ENCODE measurements at regions not wholly inside any gene's neighbourhood (a gene's known extent, or its start where the extent isn't known, plus 50 kb on each side); places are given as distances from the start of the nearest gene placed in this dataset.

DNA sequence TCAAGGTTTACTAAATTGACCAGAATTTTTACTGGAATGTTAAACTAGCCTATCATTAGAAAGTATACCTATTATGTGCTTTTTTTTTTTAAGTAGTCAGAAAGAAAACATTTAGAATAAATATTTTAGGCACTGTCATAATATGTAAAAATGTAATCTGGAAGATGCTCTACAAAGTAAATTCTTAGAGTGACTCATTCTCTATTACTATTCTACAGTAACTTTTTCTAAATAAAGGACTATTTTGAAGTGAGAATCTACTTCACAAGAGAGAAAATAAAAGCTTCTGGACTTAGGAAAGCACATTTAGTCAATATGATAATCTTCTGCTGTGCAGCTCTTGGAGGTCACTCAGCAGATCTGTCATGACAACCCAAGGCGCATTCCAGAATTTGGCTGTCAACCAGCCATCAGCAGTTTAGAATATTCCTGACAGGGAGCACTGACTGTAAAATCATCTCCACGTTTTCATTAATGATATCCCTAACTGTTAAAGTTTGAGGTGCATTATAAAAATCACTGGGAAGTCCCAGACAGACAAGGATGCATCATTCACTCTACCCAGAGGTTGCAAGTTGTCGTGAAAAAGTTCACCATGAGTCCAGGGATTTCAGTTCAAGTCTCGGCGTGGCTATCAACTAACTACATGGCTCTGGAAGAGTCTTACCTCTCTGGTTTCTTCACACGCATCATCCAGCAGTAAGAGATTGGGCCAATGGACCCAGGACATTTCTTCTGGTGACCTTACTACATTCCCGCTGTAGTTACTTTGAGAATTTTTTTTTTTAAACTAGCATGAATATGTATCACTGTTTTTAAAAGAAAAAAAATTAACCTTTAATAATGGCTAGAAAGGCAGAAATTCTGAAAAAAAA, 374.9 kb downstream of the GJA1 start:
- no peak for DNase-seq (ENCODE audit: extremely low read depth, low read depth)

DNA sequence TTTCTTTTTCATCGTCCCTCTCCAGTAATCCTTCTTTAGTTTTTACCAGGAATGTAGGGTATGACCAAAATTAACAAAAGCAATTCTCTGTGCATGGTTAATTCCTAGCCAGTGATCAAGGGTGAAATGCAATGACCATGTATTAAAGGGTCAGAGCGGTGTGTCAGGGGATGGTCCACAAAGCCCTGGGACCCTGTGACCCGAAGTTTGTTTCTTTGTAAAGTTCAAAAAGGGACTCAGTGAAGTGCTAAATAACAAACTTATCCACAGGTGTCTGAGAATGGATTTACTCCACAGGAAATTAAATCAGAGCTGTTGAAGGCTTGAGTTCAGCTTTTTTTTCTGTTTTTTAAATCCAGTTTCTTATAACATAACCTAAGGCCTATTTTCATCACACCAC, 375.7 kb downstream of the GJA1 start:
- DNase-seq (ENCODE audit: extremely low read depth, low read depth) = no peak

DNA sequence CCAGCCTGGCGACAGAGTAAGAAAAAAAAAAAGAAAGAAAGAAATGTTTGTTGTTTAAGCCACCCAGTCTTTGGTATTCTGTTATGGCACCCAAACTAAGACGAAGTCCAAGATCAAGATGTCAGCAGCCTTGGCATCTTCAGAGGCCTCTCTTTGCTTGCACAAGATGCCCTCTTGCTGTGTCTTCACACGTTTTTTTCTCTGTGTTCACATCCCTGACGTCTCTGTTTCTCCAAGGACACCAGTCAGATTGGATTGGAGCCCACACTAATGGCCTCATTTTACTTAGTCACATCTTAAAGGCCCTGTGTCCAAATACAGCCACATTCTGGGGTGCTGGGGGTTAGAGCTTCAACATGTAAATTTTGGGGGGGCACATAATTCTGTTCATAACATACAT, 380.9 kb downstream of the GJA1 start:
- DNase-seq (ENCODE audit: extremely low read depth, low read depth) = no peak

DNA sequence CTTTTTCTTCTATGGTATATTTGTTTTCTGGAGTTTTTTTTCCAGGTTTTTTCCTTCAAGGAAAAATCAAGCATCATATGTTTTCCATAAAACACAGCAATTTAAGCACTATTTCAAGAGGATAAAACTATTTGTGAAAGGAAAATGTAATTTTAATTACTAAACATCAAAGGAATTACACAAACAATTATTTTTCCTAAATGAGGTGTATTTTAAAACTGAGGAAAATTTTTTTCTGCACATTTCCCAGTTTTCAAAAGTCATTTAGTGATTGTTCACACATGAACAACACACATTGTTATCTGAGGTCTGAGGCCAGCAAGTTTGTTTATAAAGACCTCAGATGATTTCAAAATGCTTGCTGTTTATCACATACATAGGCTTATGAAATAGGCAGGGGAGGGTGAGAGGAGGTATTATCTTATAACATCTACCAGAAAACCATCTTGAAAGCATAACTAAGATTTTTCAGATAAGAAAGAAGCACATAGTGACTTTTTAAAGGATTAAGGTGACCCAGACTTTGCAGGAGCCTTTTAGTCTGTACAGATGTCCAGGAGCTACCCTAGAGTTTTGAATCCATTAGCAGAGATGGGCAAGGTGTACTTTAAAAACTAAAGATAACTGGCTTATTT, 381.6 kb downstream of the GJA1 start:
- no peak for DNase-seq (ENCODE audit: extremely low read depth, low read depth)

DNA sequence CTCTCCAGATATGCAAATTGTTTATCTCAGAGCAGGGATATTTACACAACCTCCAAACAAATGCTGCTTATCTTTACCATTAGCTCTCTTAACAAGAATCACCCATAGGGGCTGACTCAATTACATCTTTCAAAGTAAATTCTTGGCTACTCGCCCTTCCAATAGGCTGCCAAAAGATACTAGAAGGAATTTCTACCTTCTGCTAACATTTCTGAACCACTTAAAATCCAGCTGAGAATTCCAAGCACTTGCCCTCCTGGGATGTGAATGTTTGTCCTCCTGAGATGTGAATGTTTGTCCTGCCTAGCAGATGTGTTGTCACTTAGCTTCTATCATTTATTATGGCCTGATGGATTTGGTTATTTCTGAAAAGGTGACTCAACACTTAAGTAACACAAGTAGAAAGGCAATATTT, 388.0 kb downstream of the GJA1 start:
- DNase-seq (ENCODE audit: extremely low read depth, low read depth) = no peak

DNA sequence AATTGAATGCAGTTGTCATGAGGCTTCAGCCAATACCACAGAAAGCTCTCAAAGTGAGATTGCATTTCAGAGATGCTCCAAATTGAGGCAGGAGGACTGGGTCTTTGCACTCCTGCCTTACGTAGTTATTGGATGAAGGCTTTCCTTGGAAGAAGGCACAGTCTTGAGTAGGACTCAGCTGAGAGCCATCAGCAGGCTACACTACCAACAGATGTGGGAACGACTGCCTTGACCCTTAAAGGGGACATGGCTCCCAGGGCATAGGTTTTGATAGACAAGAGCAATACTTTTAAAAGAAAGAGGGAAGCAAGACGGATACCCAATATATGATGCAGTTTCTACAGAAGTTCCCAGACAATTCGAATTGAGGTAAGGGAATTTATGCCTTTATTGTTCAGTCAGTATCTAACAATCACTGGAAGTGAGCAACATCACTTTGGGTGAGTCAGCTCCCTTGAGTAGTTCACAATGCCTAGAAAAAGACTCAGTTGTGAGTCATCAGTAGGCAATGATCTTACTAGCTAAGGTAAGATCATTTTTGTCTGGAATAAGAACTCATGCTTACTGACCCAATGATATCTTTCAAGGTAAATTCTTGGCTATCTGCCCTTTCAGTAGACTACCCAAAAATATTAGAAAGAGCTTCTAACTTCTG, 390.8 kb downstream of the GJA1 start:
- peak; percentile 12 for DNase-seq (ENCODE audit: extremely low read depth, low read depth)

DNA sequence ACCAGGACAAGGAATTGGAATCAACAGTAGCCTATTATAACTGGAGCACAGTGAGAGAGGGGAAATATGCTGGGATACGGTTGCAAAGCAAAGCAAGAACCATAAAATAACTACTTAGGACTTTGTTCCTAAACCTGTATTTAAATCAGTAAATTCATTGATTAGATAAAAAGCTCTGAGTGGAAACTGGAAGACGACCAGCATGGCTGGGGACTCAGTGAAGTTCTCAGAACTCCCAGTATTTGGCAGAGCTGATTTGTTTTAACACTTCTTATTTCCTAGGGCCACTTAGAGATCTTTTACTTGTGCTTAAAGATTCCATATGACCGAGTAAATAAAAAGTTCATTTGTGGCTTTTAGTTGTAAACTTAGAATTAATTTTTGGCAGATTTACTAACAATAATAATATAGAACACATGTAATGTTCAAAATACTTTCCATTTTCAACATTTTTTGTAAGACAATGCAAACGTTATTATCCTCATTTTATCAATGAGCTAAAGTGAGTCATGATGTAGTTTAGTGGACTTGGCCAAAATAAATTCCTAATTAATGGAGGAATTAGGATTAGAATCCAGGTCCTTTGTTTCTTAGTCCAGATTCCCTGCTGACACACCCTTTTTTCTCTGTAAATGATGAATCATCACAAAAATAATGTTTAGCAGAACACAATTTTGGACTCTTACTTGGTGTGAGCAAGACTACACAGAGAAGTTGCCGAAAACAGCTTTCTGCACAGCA, 392.9 kb downstream of the GJA1 start:
- no peak for DNase-seq (ENCODE audit: extremely low read depth, low read depth)

DNA sequence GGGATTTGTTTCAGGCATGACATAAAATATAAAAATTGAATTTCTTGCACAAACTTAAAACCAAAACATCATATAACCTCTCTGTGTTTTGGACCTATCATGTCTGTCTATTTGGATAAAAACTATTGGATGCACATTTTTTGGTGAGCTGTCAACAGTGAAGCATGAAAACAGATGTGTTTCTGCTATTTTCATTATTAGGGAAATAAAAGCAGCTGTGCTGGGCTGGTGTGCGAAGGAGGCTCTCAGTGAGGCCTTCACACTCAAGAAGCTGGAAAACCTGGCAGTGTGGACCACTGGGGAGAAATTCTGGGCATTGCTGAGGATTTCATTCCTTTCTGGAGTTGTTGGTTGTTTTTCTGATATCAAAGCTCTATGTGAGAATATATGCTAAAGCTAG, 395.3 kb downstream of the GJA1 start:
- no peak for DNase-seq (ENCODE audit: extremely low read depth, low read depth)

DNA sequence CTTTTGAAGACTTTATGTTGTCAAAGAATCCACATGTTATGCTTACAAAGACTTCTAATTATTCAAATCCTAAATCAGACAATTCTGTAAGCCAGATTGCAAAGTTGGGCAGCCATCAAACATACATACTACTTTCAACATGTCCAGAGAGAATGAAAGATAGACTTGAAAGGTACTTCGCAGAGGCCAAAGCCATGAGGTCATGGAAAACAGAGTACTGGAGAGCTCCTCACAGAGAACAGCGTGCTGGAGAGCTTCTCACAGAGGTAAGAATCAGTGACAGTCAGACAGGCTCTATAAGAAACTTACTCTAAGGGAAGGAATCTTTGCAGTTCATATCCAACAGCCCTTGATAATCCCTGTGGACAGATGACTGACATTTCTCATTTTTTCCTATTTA, 400.2 kb downstream of the GJA1 start:
- DNase-seq (ENCODE audit: extremely low read depth, low read depth) = no peak

DNA sequence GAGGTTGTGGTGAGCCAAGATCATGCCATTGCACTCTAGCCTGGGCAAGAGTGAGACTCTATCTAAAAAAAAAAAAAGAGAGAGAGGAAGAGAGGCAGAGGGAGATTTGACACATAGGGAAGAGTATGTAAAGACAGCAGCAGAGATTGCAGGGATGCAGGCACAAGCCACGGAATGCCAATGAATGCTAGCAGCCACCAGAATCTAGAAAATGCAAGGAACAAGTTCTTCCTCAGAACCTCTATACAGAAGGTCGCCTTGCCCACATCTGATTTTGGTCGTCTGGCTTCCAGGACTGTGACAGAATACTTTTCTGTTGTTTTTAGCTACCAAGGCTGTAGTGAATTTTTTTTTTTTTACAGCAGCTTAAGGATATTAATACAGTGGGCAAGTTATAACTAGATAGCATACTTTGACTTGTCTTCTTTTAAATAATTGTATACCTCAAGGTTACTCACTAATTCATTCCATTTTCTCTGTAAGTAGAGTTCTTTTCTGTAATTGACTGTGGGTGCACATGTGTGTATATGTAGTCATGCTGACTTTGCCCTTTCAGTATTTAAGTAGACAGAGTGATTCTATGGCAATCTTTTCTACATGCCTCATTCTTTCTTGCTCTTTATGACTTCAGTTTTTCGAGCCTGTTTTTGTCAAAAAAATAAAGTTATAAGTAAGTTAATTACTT, 402.2 kb downstream of the GJA1 start:
- DNase-seq (ENCODE audit: extremely low read depth, low read depth) = no peak

DNA sequence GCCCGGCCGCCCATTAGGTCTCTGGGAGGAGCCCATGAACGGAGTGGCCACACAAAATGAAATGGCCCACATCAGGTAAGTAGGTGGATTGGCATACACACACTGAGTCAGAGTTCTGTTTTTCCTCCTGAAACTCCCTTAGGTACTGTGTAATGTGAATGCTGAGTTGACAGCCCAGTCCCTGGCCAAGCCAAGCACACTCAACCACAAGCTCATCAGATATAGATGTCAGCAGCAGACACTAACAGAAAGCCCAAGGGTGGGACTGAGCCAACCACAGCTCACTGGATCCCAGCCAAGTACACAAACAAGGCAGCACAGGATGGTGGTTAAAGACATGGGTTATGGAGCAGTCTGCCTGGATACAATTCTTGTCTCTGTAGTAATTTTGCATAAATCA, 403.4 kb downstream of the GJA1 start:
- DNase-seq (ENCODE audit: extremely low read depth, low read depth) = no peak

DNA sequence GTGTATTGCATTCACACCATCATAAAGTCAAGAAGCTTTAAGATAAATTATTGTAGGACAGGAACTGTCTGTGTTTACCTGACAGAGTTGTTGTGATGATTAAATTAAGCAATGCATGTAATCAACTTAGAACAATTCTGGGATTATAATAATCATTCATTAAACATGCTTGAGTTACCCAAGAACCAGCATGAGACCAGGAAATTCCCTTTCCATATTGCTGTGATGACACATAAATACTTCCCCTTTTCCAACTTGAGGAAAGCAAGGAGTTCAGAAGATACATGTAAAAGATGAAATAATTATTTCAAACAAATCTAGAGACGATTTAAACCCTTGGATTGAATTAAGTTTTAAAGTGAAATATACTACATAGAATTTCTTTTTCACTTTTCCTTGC, 404.4 kb downstream of the GJA1 start:
- DNase-seq (ENCODE audit: extremely low read depth, low read depth) = no peak

DNA sequence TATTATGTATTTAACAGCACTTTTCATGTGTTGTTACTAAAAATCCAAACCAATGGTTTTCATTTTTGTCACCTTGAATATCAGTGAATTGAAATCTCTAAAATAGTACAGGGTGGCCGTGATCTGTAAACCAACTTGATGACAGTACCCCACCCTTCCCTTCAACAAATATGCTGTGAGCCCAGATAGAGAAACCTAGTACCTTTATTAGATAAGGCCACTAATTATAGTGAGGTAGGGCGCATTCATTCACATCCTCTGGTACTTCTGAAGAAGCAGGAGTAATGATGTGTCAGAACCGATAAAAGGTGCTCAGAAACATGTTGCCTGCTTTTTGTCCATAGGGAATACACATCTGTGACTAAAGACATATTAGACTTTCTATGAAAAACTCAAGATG, 409.5 kb downstream of the GJA1 start:
- DNase-seq (ENCODE audit: extremely low read depth, low read depth) = no peak

DNA sequence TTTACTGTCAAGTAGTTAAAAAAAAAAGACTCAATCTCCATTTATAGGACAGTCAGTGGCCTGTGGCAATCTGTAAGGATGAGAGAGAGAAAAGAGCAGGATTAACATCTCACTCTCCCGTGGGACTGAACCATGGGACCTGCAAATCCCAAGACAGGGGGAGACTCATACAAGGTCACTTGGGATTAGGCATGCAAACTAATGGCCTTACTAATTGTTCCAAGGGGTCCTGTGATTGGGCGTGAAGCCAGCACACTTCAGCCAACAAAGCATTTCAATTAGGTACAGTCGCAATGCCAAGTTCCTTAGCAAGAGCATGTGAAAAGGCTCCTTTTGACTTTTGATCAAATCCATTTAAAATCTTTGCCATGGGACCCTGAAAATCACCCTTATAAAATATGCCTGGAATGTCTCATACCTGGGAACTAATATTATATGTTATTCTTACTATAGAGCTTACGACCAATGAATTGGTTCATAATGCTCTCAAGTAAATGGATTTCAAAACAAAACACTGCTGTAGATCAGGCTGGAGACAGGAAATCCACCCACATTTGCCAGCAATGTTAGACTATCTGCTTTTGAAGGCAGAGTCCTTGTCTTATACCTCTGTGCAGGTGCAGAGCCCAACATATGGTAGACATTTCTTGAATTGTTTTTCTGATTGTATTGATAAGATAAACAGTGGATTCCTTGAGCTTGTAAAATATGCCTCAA, 412.5 kb downstream of the GJA1 start:
- DNase-seq (ENCODE audit: extremely low read depth, low read depth) = no peak

DNA sequence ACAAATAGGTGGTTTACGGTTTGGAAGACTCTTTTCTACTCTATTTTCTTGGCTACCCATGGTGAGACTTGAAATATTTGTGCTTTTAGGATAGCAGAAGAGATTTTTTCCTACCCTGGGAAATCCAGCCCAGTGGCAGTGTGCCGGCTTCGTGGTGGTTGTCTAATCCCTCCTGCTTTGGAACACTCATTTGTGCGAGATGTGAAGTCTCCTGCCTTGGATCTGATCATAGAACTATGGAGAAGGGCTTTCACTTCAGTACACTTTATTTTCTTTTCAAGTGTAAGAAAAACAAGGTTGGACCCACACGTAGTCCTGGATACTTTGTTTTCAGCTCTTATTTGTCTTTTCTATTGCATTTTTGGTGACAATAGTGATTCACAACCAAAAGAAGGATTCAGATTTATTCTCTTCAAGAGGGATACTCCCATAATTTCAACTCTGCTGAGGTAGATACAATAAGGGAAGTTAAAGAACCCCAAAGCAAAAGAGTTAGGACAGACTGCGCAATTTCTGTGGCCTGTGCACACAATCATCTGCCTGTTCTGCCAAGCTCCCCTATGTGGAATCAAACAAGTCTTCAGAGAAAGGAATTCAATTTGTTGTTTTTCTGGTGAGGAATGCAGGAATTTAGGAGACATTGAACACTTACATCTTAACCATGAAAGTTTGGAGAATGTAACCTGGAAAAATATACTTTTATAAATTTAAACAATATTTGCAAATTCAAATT, 413.2 kb downstream of the GJA1 start:
- no peak for DNase-seq (ENCODE audit: extremely low read depth, low read depth)

DNA sequence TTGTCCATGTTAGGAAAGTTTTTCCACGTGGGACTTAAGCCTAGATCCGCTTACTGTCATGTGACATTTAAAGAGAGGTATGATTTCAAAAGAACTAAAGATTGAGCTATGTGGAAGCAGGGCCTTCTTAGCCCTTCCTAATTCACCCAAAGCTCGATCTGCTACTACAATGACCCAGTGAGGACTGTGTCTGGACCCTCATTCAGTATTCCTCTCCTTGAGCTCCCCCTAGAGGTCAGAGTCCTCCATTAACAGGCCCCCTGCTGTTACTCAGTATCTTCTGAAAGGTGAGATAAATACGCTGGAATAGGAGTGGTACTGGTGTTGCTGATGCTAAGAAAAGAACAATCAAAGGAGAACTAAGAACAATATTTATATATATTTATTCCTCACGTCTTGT, 414.0 kb downstream of the GJA1 start:
- DNase-seq (ENCODE audit: extremely low read depth, low read depth) = peak; percentile 42

DNA sequence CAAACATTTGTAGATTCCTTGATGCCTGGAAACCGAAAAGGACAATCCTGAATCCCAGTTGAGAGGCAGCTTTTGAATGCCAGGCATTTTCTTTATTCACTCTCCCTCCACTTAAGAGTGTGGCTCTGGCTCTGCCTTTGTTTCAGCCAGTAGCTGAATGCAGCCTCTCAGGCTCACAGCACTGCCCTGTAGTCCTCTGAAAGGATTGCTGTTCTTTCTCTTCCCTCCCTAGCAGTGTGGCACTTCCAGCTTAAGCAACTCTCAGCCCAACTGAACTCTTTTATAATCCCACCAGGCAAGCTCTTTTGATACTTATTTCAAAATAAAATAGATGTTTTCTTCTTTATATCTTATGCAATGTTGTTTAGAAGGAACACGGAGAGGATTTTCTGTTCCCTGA, 415.6 kb downstream of the GJA1 start:
- DNase-seq (ENCODE audit: extremely low read depth, low read depth) = no peak

DNA sequence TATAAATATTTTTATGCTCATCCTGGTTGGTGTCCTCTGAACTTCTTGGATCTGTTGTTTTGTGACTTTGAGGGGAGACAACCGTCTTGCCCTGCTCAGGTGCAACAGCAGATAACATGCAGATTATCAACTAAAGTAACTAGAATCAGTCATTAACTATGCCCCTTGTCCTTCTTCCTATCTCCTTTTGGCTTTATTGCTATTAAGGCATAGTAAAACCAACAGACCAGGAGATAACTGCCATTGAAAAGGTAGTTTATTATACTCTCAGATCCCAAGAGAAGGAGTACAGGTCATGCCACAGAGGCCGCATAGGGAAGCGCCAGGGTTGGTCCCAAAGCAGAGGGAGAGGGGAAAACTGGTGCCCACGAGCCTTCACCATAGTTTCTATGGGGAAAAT, 418.2 kb downstream of the GJA1 start:
- DNase-seq (ENCODE audit: extremely low read depth, low read depth) = no peak

DNA sequence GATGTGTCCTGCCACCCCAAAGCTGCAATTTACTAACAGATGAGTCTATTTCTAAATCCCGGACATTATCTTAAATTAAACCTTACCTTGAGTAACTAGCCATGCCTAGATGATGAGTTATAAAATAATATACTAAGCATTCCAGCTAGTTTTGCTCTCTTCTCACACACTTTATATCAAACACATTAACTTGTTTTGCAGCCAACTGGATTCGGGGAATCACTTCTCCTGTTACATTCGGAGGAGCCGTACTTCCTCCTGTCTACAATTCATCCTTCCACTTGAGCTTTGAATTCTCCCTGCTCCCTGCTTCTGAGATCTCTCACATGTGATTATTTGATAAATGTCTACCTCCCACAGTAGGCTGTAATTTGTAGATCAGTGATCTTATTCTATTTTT, 420.1 kb downstream of the GJA1 start:
- DNase-seq (ENCODE audit: extremely low read depth, low read depth) = no peak

Data from NCI-H460 (cell line).